H1 (cell line): ENCODE measurements at regions not wholly inside any gene's neighbourhood (a gene's known extent, or its start where the extent isn't known, plus 50 kb on each side); places are given as distances from the start of the nearest gene placed in this dataset.

Source experiments
- CTCF ChIA-PET: fragments of 300-600 bp; sonication (Branson Sonifier 250); formaldehyde crosslinking; loops from one replicate; lab custom pipeline; 2021; ENCODE audit not compliant: partially characterized antibody; lab: Charles Lee
- POLR2A ChIA-PET: fragments of 300-600 bp; sonication (Branson Sonifier 250); formaldehyde crosslinking; loops from one replicate; lab custom pipeline; 2021; ENCODE audit warnings: inconsistent platforms; ENCODE audit not compliant: partially characterized antibody; lab: Charles Lee
- DNase-seq, 2 experiments: peaks; one replicate each; pipeline versions ENCODE4 v3.0.0 to v3.0.0-alpha.2; 2010 to 2022; ENCODE audit warnings: low spot score in 2 of 2, low read depth in 1 of 2, mixed read lengths in 1 of 2
- FAIRE-seq: peaks from 2 replicates; lab custom pipeline; 2011; peaks lifted over from hg19 to GRCh38; lab: Jason Lieb, UNC
- H2AFZ ChIP-seq: 2 replicates; pipeline ENCODE4 v1.8.1; 2012; ENCODE audit warnings: low read length, inconsistent platforms
- H2AK5ac ChIP-seq: 2 replicates; pipeline ENCODE4 v1.6.1; 2013; ENCODE audit warnings: low read depth, low read length
- H2BK120ac ChIP-seq: replicated peaks from 2 replicates; pipeline ENCODE3; 2013; ENCODE audit warnings: low read depth, low read length, inconsistent platforms
- H2BK12ac ChIP-seq: 2 replicates; pipeline ENCODE4 v1.6.1; 2013; ENCODE audit warnings: low read depth, low read length
- H2BK15ac ChIP-seq: 2 replicates; pipeline ENCODE4 v1.6.1; 2013; ENCODE audit warnings: low read length
- H2BK20ac ChIP-seq: 2 replicates; pipeline ENCODE4 v1.6.1; 2013; ENCODE audit warnings: low read length
- H2BK5ac ChIP-seq: 2 replicates; pipeline ENCODE4 v1.6.1; 2013; ENCODE audit warnings: low read depth, low read length
- H3K14ac ChIP-seq: 2 replicates; pipeline ENCODE4 v1.6.1; 2013; ENCODE audit warnings: inconsistent platforms; ENCODE audit not compliant: insufficient read length
- H3K18ac ChIP-seq: 2 replicates; pipeline ENCODE4 v1.6.1; 2013; ENCODE audit warnings: low read length; ENCODE audit errors: extremely low read depth
- H3K23ac ChIP-seq: 2 replicates; pipeline ENCODE4 v1.6.1; 2013; ENCODE audit warnings: inconsistent platforms; ENCODE audit not compliant: insufficient read length
- H3K23me2 ChIP-seq: 2 replicates; pipeline ENCODE4 v1.6.1; 2013; ENCODE audit warnings: low read depth, low read length
- H3K27ac ChIP-seq: 2 replicates; pipeline ENCODE4 v1.6.1; 2011; ENCODE audit warnings: low read depth, low read length, inconsistent platforms
- H3K27me3 ChIP-seq, 4 experiments: replicated peaks in 1 of 4; 1 replicate in 1 of 4; 2 replicates in 3 of 4; pipeline versions ENCODE4 v1.6.1 to v1.8.1; 2011 to 2013; ENCODE audit warnings: low read length in 3 of 4, mild to moderate bottlenecking in 3 of 4, inconsistent platforms in 2 of 4, mixed read lengths in 2 of 4, moderate library complexity in 1 of 4; ENCODE audit not compliant: control insufficient read depth in 3 of 4, insufficient read depth in 3 of 4; ENCODE audit errors: extremely low read depth in 1 of 4
- H3K36me3 ChIP-seq, 4 experiments: 2 replicates each; pipeline versions ENCODE4 v1.6.1 to v1.8.1; 2011 to 2013; ENCODE audit warnings: mild to moderate bottlenecking in 4 of 4, low read length in 3 of 4, moderate library complexity in 2 of 4, control low read depth in 1 of 4, inconsistent platforms in 1 of 4; ENCODE audit not compliant: insufficient read depth in 4 of 4, control insufficient read depth in 2 of 4
- H3K4ac ChIP-seq: replicated peaks from 2 replicates; pipeline ENCODE3; 2013; ENCODE audit warnings: low read length, low read depth, mixed read lengths, inconsistent platforms; ENCODE audit not compliant: insufficient read length
- H3K4me1 ChIP-seq, 4 experiments: replicated peaks in 1 of 4; 1 replicate in 1 of 4; 2 replicates in 3 of 4; pipeline versions ENCODE4 v1.6.1 to v1.8.1; 2011 to 2013; ENCODE audit warnings: low read length in 3 of 4, inconsistent platforms in 2 of 4, mixed read lengths in 1 of 4; ENCODE audit not compliant: insufficient read depth in 4 of 4, control insufficient read depth in 3 of 4
- H3K4me2 ChIP-seq, 2 experiments: 2 replicates each; pipeline versions ENCODE4 v1.6.1 to v1.8.1; 2011 to 2013; ENCODE audit warnings: low read depth in 2 of 2, low read length in 2 of 2, control low read depth in 1 of 2, inconsistent platforms in 1 of 2, mild to moderate bottlenecking in 1 of 2; ENCODE audit not compliant: insufficient read depth in 1 of 2
- H3K4me3 ChIP-seq, 4 experiments: fragments of 200-600, 300-600 bp in 1 of 4; sonication (generic), shearing (Covaris generic), sonication (Bioruptor Twin) in 1 of 4; 2 replicates each; pipeline versions ENCODE4 v1.5.1 to v1.8.1; 2011 to 2016; ENCODE audit warnings: low read length in 4 of 4, low read depth in 3 of 4, control low read depth in 2 of 4, inconsistent platforms in 2 of 4, mild to moderate bottlenecking in 2 of 4, mixed read lengths in 1 of 4, moderate library complexity in 1 of 4; ENCODE audit not compliant: insufficient read depth in 2 of 4; ENCODE audit errors: extremely low read depth in 1 of 4
- H3K56ac ChIP-seq: replicated peaks from 2 replicates; pipeline ENCODE3; 2013; ENCODE audit warnings: low read depth, mild to moderate bottlenecking, mixed read lengths, low read length, inconsistent platforms; ENCODE audit not compliant: insufficient read length
- H3K79me1 ChIP-seq: 2 replicates; pipeline ENCODE4 v1.6.1; 2013; ENCODE audit warnings: low read depth, low read length, control low read depth
- H3K79me2 ChIP-seq, 2 experiments: 2 replicates each; pipeline versions ENCODE4 v1.6.1 to v1.8.1; 2012 to 2013; ENCODE audit warnings: low read length in 2 of 2, mild to moderate bottlenecking in 2 of 2, inconsistent platforms in 1 of 2; ENCODE audit not compliant: insufficient read depth in 2 of 2, control insufficient read depth in 1 of 2
- H3K9ac ChIP-seq, 4 experiments: replicated peaks in 1 of 4; 1 replicate in 1 of 4; 2 replicates in 3 of 4; pipeline versions ENCODE4 v1.6.1 to v1.8.1; 2011 to 2013; ENCODE audit warnings: low read depth in 3 of 4, low read length in 3 of 4, control low read depth in 2 of 4, mild to moderate bottlenecking in 2 of 4, moderate library complexity in 2 of 4, inconsistent platforms in 1 of 4; ENCODE audit errors: extremely low read depth in 1 of 4
- H3K9me3 ChIP-seq, 2 experiments: 2 replicates each; pipeline versions ENCODE4 v1.6.1 to v1.8.1; 2012 to 2013; ENCODE audit warnings: mild to moderate bottlenecking in 2 of 2, moderate library complexity in 2 of 2, control low read depth in 1 of 2, inconsistent platforms in 1 of 2, low read depth in 1 of 2, low read length in 1 of 2, mixed read lengths in 1 of 2; ENCODE audit not compliant: insufficient read depth in 2 of 2
- H4K20me1 ChIP-seq, 2 experiments: replicated peaks in 1 of 2; 2 replicates each; pipeline versions ENCODE3 to v1.8.1; 2011 to 2013; ENCODE audit warnings: inconsistent platforms in 2 of 2, low read length in 2 of 2, mild to moderate bottlenecking in 1 of 2; ENCODE audit not compliant: insufficient read depth in 2 of 2, control insufficient read depth in 1 of 2
- H4K5ac ChIP-seq: 2 replicates; pipeline ENCODE4 v1.6.1; 2013; ENCODE audit warnings: low read length, low read depth, mixed read lengths, inconsistent platforms; ENCODE audit not compliant: insufficient read length
- H4K8ac ChIP-seq: 2 replicates; pipeline ENCODE4 v1.8.0; 2013; ENCODE audit warnings: mild to moderate bottlenecking, moderate library complexity, low read length, inconsistent platforms; ENCODE audit not compliant: insufficient read depth; ENCODE audit errors: extremely low read depth
- H4K91ac ChIP-seq: replicated peaks from 2 replicates; pipeline ENCODE3; 2013; ENCODE audit warnings: low read length, mixed read lengths, inconsistent platforms; ENCODE audit not compliant: insufficient read length
- CEBPB ChIP-seq: IDR thresholded peaks from 2 replicates; pipeline ENCODE4 v1.6.1; 2012; ENCODE audit warnings: low read depth, low read length
- CHD1 ChIP-seq: IDR thresholded peaks from 2 replicates; pipeline ENCODE4 v1.6.1; 2012; ENCODE audit warnings: low read depth, low read length, improper control_type of control experiment
- CHD2 ChIP-seq: IDR thresholded peaks from 2 replicates; pipeline ENCODE4 v1.6.1; 2012; ENCODE audit warnings: low read length, improper control_type of control experiment
- HDAC2 ChIP-seq, 2 experiments: fragments of 300-600 bp in 1 of 2; sonication (generic) in 1 of 2; IDR thresholded peaks; 2 replicates each; pipeline ENCODE4 v1.6.1; 2011 to 2012; ENCODE audit warnings: low read depth in 2 of 2, low read length in 2 of 2, mild to moderate bottlenecking in 2 of 2, moderate library complexity in 2 of 2, borderline replicate concordance in 1 of 2, inconsistent platforms in 1 of 2
- KDM1A ChIP-seq: fragments of 200-600, 300-600 bp; sonication (generic); IDR thresholded peaks from 2 replicates; pipeline ENCODE4 v1.7.1; 2016; ENCODE audit warnings: mild to moderate bottlenecking, low read length, borderline replicate concordance
- RNF2 ChIP-seq: fragments of 200-900, 300-1000 bp; sonication (generic); IDR thresholded peaks from 2 replicates; pipeline ENCODE4 v1.7.1; 2016; ENCODE audit warnings: borderline replicate concordance, low read depth, mild to moderate bottlenecking, antibody characterized with exemption, low read length; ENCODE audit not compliant: poor library complexity, severe bottlenecking; ENCODE audit errors: missing control alignments
- WGBS, 2 experiments: shearing (Covaris generic) in 1 of 2; methylation state at CpG; one replicate each; pipeline versions ENCODE4 v1.1.6 to v1.1.7; 2013 to 2015; ENCODE audit warnings: low lambda C conversion rate in 2 of 2, mixed read lengths in 2 of 2, inconsistent platforms in 1 of 2, low coverage in 1 of 2, missing lambda C conversion rate in 1 of 2; ENCODE audit not compliant: insufficient replicate concordance in 2 of 2, insufficient coverage in 1 of 2, insufficient read length in 1 of 2; ENCODE audit errors: extremely low coverage in 1 of 2, missing lambda C conversion rate in 1 of 2; 5-methylcytosine and 5-hydroxymethylcytosine counted together
- TF ChIP-seq, protein P1 (sequence below): IDR thresholded peaks from 2 replicates; pipeline ENCODE4 v1.6.1; 2012; ENCODE audit warnings: low read length, inconsistent platforms
- TF ChIP-seq, protein P2 (sequence below): IDR thresholded peaks from 2 replicates; pipeline ENCODE4 v1.6.1; 2011; ENCODE audit warnings: low read length, improper control_type of control experiment

- H3K79me2 ChIP-seq = no peaks in the 10 kb centered on the region
- no peaks in the 10 kb centered on the region for H3K36me3 ChIP-seq
- no peak overlapping the region for H2AFZ ChIP-seq
- no peak overlapping the region for H3K23ac ChIP-seq
- CTCF ChIA-PET = interaction anchor here (0.9 kb wide), 1 partner anchor 10 kb away, joined by 3 read pairs; no protein-coding TSS in a partner anchor
- POLR2A ChIA-PET = no interaction called here
- DNase-seq (no peak), FAIRE-seq (no peak)
- no peak overlapping the region for H3K18ac ChIP-seq
- H2BK15ac ChIP-seq = no peak overlapping the region
- TF ChIP-seq, protein P1, sequence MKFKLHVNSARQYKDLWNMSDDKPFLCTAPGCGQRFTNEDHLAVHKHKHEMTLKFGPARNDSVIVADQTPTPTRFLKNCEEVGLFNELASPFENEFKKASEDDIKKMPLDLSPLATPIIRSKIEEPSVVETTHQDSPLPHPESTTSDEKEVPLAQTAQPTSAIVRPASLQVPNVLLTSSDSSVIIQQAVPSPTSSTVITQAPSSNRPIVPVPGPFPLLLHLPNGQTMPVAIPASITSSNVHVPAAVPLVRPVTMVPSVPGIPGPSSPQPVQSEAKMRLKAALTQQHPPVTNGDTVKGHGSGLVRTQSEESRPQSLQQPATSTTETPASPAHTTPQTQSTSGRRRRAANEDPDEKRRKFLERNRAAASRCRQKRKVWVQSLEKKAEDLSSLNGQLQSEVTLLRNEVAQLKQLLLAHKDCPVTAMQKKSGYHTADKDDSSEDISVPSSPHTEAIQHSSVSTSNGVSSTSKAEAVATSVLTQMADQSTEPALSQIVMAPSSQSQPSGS = no peak
- TF ChIP-seq RNF2 (no peak), HDAC2 (IDR thresholded peaks at IDR 0.05; ENCODE audit: borderline replicate concordance in 1 of 2, low read depth in 2 of 2, low read length in 2 of 2) (no peak), KDM1A (no peak), CHD1 (no peak), CHD2 (no peak), CEBPB (no peak)
- TF ChIP-seq, protein P2, sequence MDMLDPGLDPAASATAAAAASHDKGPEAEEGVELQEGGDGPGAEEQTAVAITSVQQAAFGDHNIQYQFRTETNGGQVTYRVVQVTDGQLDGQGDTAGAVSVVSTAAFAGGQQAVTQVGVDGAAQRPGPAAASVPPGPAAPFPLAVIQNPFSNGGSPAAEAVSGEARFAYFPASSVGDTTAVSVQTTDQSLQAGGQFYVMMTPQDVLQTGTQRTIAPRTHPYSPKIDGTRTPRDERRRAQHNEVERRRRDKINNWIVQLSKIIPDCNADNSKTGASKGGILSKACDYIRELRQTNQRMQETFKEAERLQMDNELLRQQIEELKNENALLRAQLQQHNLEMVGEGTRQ = no peak
- H3K4ac ChIP-seq = no peak overlapping the region
- no peak overlapping the region for H2BK5ac ChIP-seq
- no peaks in the 10 kb centered on the region for H4K20me1 ChIP-seq
- no peaks in the 10 kb centered on the region for H3K9me3 ChIP-seq
- no peak overlapping the region for H2BK120ac ChIP-seq
- H3K56ac ChIP-seq = no peak overlapping the region
- no peak overlapping the region for H4K8ac ChIP-seq
- no peaks in the 10 kb centered on the region; the same call in 1 of the 2 replicates for H3K23me2 ChIP-seq
- H3K4me2 ChIP-seq = no peak overlapping the region
- no peak overlapping the region for H4K5ac ChIP-seq
- H3K9ac ChIP-seq = no peak overlapping the region
- H3K27ac ChIP-seq = no peak overlapping the region
- H3K79me1 ChIP-seq = no peaks in the 10 kb centered on the region
- no peak overlapping the region for H2BK12ac ChIP-seq
- WGBS, 2 experiments = 100% methylated on average over 2 of the region's 2 CpGs; no CpG with 5 or more reads in 1 of the 2 experiments
- no peak overlapping the region for H2BK20ac ChIP-seq
- H4K91ac ChIP-seq = no peak overlapping the region
- H2AK5ac ChIP-seq = no peak overlapping the region
- no peak overlapping the region for H3K4me3 ChIP-seq
- no peak overlapping the region for H3K14ac ChIP-seq
- no peaks in the 10 kb centered on the region for H3K27me3 ChIP-seq
- H3K4me1 ChIP-seq = no peaks in the 10 kb centered on the region
These were observed 113.0 kb downstream of the BASP1 start for GRCh38 chr5:17330386-17330785.
